ENCODE measurements at regions not wholly inside any gene's neighbourhood (a gene's known extent, or its start where the extent isn't known, plus 50 kb on each side); places are given as distances from the start of the nearest gene placed in this dataset.

GRCh38 chr7:118731854-118732253, 507.4 kb downstream of the ANKRD7 start:
- TF ChIP-seq CTCF (conservative IDR thresholded peaks at IDR 0.05; ENCODE audit: low read depth, low read length): no peak
- no peak for TF ChIP-seq FOS (IDR thresholded peaks at IDR 0.05; ENCODE audit: low read depth, low read length)
- no peak for TF ChIP-seq RAD21 (IDR thresholded peaks at IDR 0.05; ENCODE audit: low read length)
- no peak for TF ChIP-seq POLR2A (IDR thresholded peaks at IDR 0.05; ENCODE audit: low read depth, low read length)
- TF ChIP-seq RFX5 (IDR thresholded peaks at IDR 0.05; ENCODE audit: low read depth, low read length): no peak
- no peak for TF ChIP-seq ELK1 (IDR thresholded peaks at IDR 0.05; ENCODE audit: borderline replicate concordance, low read depth, low read length)
- no peak for TF ChIP-seq CEBPB (IDR thresholded peaks at IDR 0.05; ENCODE audit: low read depth, low read length)
- no peak for TF ChIP-seq MXI1 (IDR thresholded peaks at IDR 0.05; ENCODE audit: borderline replicate concordance, low read depth, low read length)
- no peak for TF ChIP-seq SMC3 (IDR thresholded peaks at IDR 0.05; ENCODE audit: low read depth, low read length)
- TF ChIP-seq NFE2L2 (IDR thresholded peaks at IDR 0.05; ENCODE audit: low read depth, low read length): no peak

Data from IMR-90 (cell line).